ENCODE measurements at regions not wholly inside any gene's neighbourhood (a gene's known extent, or its start where the extent isn't known, plus 50 kb on each side); places are given as distances from the start of the nearest gene placed in this dataset.

GRCh38 chr22:48882636-48883200, 945.0 kb downstream of the BRD1 start:
- TF ChIP-seq EZH2 (IDR thresholded peaks at IDR 0.05; ENCODE audit: insufficient read depth, poor library complexity, severe bottlenecking) (no peak), EZH2phosphoT487 (IDR thresholded peaks at IDR 0.05; ENCODE audit: insufficient read depth, low read depth) (no peak)
